GM12878 (cell line): ENCODE measurements at regions not wholly inside any gene's neighbourhood (a gene's known extent, or its start where the extent isn't known, plus 50 kb on each side); places are given as distances from the start of the nearest gene placed in this dataset.

Source experiments
- IKZF1 ChIP-seq: fragments of 450-650 bp; conservative IDR thresholded peaks from 2 replicates; pipeline ENCODE4 v1.6.1; 2017; ENCODE audit warnings: antibody characterized with exemption, mild to moderate bottlenecking
- POLR2A ChIP-seq: IDR thresholded peaks from 2 replicates; pipeline ENCODE4 v1.6.1; 2011; ENCODE audit warnings: low read depth, mild to moderate bottlenecking, low read length
- POLR2AphosphoS5 ChIP-seq: IDR thresholded peaks from 2 replicates; pipeline ENCODE4 v1.6.1; 2011; ENCODE audit warnings: mild to moderate bottlenecking, low read length, inconsistent platforms
- TF ChIP-seq, protein P1 (sequence below), 3 experiments: IDR thresholded peaks in 2 of 3; conservative IDR thresholded peaks in 1 of 3; 2 replicates each; pipeline ENCODE4 v1.5.1; 2011; ENCODE audit warnings: low read depth in 3 of 3, low read length in 3 of 3, mild to moderate bottlenecking in 3 of 3, control low read depth in 2 of 3, moderate library complexity in 2 of 3, inconsistent platforms in 1 of 3, mixed read lengths in 1 of 3; ENCODE audit not compliant: control insufficient read depth in 2 of 3, insufficient read depth in 1 of 3; ENCODE audit errors: extremely low read depth in 1 of 3

- TF ChIP-seq, protein P1, sequence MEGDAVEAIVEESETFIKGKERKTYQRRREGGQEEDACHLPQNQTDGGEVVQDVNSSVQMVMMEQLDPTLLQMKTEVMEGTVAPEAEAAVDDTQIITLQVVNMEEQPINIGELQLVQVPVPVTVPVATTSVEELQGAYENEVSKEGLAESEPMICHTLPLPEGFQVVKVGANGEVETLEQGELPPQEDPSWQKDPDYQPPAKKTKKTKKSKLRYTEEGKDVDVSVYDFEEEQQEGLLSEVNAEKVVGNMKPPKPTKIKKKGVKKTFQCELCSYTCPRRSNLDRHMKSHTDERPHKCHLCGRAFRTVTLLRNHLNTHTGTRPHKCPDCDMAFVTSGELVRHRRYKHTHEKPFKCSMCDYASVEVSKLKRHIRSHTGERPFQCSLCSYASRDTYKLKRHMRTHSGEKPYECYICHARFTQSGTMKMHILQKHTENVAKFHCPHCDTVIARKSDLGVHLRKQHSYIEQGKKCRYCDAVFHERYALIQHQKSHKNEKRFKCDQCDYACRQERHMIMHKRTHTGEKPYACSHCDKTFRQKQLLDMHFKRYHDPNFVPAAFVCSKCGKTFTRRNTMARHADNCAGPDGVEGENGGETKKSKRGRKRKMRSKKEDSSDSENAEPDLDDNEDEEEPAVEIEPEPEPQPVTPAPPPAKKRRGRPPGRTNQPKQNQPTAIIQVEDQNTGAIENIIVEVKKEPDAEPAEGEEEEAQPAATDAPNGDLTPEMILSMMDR (IDR thresholded peaks at IDR 0.05 in 2 of 3, conservative IDR thresholded peaks at IDR 0.05 in 1 of 3; ENCODE audit: control insufficient read depth in 2 of 3, extremely low read depth in 1 of 3, insufficient read depth in 1 of 3, low read depth in 3 of 3, low read length in 3 of 3) = no peak
- TF ChIP-seq IKZF1 (no peak), POLR2A (no peak), POLR2AphosphoS5 (no peak)
Measured at GRCh38 chr10:4247379-4247778, 462.4 kb upstream of the KLF6 start.
